Retinal pigment epithelial cell (primary cell): ENCODE measurements at regions not wholly inside any gene's neighbourhood (a gene's known extent, or its start where the extent isn't known, plus 50 kb on each side); places are given as distances from the start of the nearest gene placed in this dataset.
"Not testable (repeated sequence)": the region's sequence is repeated elsewhere in the genome, so short reads cannot be mapped to it uniquely, and the experiment has no call there.

Experiments
- DNase-seq: peaks from one replicate; pipeline ENCODE4 v3.0.0-alpha.2; 2010; ENCODE audit warnings: low read depth
- H3K4me3 ChIP-seq: 2 replicates; pipeline ENCODE4 v1.5.1; 2011; ENCODE audit warnings: mild to moderate bottlenecking, low read length, control low read depth, moderate library complexity
- TF ChIP-seq, protein P1 (sequence below): conservative IDR thresholded peaks from 2 replicates; pipeline ENCODE4 v1.5.1; 2011; ENCODE audit warnings: low read depth, low read length, control low read depth, inconsistent platforms

DNA sequence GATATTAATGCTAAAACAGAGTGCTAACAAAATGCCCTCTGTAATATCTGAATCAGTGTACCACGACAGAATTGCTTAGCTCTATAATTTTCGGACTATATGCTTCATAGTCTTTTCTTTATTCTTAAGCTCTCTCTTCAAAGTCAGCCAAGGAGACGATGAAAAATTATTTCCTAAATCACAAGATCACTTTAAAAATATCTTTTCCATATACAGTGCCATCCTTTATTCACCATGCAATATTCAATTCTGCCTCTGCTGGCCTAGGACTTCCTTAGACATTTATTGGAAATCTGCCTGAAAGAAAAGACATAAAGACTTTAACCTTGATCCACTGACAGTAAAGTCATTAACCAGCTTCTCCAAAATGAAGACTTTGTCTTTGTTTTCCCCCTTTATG, 238.9 kb upstream of the BTG1 start:
- no peak overlapping the region for H3K4me3 ChIP-seq
- TF ChIP-seq, protein P1, sequence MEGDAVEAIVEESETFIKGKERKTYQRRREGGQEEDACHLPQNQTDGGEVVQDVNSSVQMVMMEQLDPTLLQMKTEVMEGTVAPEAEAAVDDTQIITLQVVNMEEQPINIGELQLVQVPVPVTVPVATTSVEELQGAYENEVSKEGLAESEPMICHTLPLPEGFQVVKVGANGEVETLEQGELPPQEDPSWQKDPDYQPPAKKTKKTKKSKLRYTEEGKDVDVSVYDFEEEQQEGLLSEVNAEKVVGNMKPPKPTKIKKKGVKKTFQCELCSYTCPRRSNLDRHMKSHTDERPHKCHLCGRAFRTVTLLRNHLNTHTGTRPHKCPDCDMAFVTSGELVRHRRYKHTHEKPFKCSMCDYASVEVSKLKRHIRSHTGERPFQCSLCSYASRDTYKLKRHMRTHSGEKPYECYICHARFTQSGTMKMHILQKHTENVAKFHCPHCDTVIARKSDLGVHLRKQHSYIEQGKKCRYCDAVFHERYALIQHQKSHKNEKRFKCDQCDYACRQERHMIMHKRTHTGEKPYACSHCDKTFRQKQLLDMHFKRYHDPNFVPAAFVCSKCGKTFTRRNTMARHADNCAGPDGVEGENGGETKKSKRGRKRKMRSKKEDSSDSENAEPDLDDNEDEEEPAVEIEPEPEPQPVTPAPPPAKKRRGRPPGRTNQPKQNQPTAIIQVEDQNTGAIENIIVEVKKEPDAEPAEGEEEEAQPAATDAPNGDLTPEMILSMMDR, result no peak
- no peak for DNase-seq

DNA sequence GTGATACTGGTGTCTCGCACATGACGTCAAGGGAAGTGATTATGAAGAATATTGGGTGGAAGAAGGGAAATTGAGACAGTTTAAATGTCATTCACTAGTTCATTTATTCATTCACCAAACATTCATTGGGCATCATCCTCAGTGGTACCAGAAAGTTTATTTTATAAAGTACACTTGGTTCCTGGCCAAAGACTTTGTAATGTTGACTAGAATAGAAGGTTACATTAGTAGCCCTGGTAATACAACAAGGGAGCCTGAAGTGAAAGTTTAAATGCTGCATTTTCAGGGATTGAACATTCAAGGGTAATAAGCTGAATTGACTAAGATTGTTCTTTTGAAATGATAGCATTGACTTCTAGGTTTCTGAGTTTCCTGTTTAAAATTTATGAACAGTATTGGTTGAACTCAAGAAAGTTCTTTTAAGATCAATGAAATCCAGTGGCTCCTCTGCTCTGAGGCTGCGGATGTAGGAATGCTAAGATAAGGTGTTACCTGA, 236.8 kb upstream of the BTG1 start:
- TF ChIP-seq, protein P1, result no peak

DNA sequence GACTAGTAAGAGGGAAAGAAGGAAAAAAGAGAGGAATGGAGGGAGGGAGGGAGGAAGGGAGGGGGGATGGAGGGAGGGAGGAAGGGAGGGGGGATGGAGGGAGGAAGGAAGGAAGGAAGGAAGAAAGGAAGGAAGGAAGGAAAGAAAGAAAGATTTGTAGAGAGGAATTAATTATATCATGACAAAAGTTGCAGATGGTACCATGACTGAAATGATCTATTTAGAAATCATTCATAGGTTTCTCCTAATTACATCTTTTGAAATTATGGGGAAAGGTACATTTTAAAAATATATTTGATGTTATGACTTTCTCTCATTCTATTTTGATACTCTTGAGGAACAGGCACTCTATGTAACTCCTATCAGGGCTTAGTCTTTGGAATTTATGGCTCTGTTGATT, 236.2 kb upstream of the BTG1 start:
- no peak for DNase-seq
- TF ChIP-seq, protein P1, result no peak
- H3K4me3 ChIP-seq, result no peak overlapping the region

More for the DNA sequence above, 236.8 kb upstream of the BTG1 start:
- no peak for DNase-seq
- no peak overlapping the region for H3K4me3 ChIP-seq

DNA sequence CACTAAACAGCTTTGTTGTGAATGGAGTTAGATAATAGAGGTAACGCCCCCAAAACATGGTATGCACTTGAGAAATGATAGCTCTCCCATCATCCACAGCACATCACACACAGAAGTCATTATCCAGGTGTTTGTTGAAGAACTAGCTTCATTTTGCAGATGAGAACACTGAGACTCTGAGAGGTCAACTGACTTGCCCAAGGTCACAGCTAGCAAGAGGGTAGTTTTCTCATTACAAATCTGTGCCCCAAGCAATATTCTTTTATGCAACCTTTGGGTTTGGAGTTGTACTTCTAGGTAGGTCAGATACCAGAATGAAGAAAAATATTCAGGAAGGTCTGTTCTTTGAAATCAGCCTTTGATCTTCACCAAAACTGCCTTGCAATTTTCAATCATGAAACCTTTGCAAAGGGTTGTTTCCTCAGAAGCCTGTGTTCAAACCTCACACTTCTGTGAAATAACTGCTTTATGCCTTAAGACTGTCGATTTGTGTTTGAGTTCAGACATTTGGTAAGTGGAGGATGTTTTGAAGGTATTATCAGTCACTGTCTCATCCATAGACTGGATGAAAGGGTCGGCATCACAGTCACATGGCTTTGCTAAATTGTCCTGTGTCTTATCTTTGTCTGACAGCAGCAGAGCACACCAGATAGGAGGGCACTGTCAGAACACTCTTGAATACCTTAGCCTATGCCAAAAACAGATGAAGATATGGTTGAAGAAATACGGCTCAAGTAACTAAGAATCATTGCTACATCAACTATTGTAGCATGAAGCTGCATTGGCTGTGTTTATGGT, 233.2 kb upstream of the BTG1 start:
- DNase-seq, result no peak
- no peak overlapping the region for H3K4me3 ChIP-seq
- TF ChIP-seq, protein P1, result no peak

DNA sequence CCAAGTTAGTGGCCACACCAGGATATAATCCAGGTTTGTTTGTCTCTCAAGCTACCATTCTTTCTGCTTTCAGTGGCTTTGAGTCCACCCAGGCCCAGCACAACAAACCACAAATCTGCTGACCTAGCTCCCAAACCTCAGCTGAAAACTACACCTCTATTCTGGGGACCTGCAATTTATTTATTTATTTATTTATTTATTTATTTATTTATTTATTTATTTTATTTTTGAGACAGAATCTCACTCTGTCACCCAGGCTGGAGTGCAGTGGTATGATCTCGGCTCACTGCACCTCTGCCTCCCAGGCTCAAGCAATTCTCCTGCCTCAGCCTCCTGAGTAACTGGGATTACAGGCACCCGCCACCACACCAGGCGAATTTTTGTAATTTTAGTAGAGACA, 229.9 kb upstream of the BTG1 start:
- not testable (repeated sequence) for H3K4me3 ChIP-seq, DNase-seq

DNA sequence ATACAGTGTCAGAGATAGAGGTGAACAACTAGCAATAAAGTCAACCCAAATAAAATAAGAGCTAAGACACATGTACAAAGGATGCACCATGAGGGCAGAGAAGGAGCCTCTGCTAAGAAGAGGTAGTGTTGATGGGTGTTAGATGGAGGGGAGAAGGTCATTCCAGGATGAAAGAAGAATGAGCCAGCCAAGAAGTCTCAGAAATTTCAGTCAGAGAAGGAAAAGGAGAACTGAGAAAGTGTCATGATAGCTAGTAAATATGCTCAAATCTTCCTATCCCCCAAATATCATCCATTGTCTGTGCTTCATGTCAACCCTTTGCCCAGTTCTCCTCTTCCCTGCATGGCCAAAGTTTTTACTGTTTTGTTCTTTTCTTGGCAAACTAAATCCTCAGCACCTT, 225.2 kb upstream of the BTG1 start:
- DNase-seq, result no peak

DNA sequence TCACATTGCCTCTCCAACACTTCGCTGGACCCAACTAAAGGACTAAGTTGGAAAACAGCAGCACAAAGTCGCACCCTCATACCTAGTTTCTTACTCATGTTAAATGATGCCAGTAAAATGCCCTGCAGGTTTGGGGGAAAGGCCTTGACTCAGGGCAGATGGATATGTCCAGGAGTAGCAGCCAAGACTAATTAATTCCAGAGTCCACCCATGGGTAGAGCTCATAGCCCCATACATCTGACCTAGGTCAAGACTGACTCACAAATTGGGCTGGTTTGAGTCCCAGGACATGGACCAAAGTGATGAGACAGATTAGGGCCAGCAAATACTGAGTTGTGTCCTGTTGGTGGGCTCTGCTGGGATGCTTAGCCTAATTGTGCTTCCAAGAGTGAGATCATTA, 224.0 kb upstream of the BTG1 start:
- TF ChIP-seq, protein P1, result no peak
- no peak for DNase-seq

More for the DNA sequence above, 225.2 kb upstream of the BTG1 start:
- TF ChIP-seq, protein P1, result no peak
- H3K4me3 ChIP-seq, result no peak overlapping the region

More for the DNA sequence above, 224.0 kb upstream of the BTG1 start:
- H3K4me3 ChIP-seq, result no peak overlapping the region
